22Rv1 (cell line): ENCODE measurements at regions not wholly inside any gene's neighbourhood (a gene's known extent, or its start where the extent isn't known, plus 50 kb on each side); places are given as distances from the start of the nearest gene placed in this dataset.

Experiments used
- H3K27ac ChIP-seq: fragments of 450-650 bp; 2 replicates; pipeline ENCODE4 v1.5.1; 2017
- CTCF ChIP-seq: fragments of 450-650 bp; IDR thresholded peaks from 2 replicates; pipeline ENCODE4 v1.5.1; 2017; ENCODE audit warnings: mild to moderate bottlenecking
- ZFX ChIP-seq: fragments of 450-650 bp; IDR thresholded peaks from 2 replicates; pipeline ENCODE4 v1.6.1; 2017; ENCODE audit warnings: antibody characterized with exemption, borderline replicate concordance

DNA sequence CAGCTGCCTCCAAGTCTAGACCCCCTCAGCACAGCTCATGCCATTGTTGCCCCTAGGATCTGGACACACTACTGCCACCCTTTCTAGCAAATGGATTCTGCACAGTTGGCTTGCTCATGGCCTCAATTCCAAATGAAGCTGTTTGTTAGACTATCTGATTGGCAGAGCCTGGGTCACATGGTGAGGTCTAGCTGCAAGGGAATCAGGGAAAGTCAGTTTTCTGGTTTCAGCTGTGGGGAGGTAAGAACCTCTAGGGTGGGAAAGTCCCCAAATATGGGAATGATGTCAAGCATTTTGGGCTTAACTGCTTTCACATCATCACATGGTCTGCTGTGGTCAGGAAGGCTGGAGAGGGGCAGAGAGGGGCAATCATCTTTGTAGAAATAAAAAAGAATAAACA is 150.4 kb upstream of the ITGA6 start:
- no peak for TF ChIP-seq ZFX
- no peak for TF ChIP-seq CTCF
- no peak overlapping the region for H3K27ac ChIP-seq

GRCh38 chr2:172278667-172279066 is 148.7 kb upstream of the ITGA6 start:
- no peak overlapping the region for H3K27ac ChIP-seq
- TF ChIP-seq ZFX, result no peak
- no peak for TF ChIP-seq CTCF

DNA sequence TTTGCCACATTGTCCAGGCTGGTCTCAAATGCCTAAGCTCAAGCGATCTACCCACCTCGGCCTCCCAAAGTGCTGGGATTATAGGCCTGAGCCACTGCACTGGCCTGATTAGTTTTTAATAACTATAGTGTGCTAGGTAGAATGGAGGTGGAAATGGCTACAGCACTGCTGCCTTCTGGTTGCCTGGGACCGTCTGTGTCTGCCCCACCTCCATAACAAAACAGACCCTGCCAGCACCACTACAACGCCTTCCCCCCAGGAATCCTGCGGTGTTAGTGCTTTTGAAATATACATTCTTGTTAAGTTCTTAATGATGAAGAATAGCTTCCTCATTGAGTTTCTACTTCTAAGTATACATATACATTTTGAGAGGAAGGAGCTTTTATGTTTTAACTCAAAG is 148.2 kb upstream of the ITGA6 start:
- TF ChIP-seq ZFX, result no peak
- no peak for TF ChIP-seq CTCF
- H3K27ac ChIP-seq, result no peak overlapping the region

DNA sequence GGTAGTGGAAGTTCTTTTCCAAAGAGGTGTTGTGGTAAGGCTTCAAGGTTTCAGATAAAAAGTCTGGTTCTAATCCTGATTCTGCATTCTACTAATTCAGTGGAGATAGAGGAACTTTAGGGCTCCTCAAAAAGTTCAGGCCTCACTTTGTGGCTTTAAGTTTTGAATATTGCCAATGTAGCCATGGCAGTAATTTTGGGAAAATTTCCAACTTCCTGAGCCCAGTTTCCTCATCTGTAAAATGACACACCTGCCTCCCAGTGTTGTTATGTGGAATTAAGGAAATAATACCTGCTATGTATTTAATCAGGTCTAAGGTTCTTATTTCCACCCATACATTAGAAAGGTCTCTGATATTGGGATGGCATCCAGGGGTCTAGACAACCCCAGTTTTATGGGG is 147.6 kb upstream of the ITGA6 start:
- H3K27ac ChIP-seq, result no peak overlapping the region
- no peak for TF ChIP-seq CTCF
- no peak for TF ChIP-seq ZFX

GRCh38 chr2:172280571-172281361 is 146.6 kb upstream of the ITGA6 start:
- no peak overlapping the region for H3K27ac ChIP-seq
- TF ChIP-seq CTCF, result no peak
- no peak for TF ChIP-seq ZFX

GRCh38 chr2:172281648-172282570 is 145.5 kb upstream of the ITGA6 start:
- no peak for TF ChIP-seq ZFX
- no peak for TF ChIP-seq CTCF
- no peak overlapping the region for H3K27ac ChIP-seq

GRCh38 chr2:172282944-172283343 is 144.4 kb upstream of the ITGA6 start:
- H3K27ac ChIP-seq, result no peak overlapping the region
- TF ChIP-seq ZFX, result no peak
- TF ChIP-seq CTCF, result no peak
